ENCODE measurements at regions not wholly inside any gene's neighbourhood (a gene's known extent, or its start where the extent isn't known, plus 50 kb on each side); places are given as distances from the start of the nearest gene placed in this dataset.

DNA sequence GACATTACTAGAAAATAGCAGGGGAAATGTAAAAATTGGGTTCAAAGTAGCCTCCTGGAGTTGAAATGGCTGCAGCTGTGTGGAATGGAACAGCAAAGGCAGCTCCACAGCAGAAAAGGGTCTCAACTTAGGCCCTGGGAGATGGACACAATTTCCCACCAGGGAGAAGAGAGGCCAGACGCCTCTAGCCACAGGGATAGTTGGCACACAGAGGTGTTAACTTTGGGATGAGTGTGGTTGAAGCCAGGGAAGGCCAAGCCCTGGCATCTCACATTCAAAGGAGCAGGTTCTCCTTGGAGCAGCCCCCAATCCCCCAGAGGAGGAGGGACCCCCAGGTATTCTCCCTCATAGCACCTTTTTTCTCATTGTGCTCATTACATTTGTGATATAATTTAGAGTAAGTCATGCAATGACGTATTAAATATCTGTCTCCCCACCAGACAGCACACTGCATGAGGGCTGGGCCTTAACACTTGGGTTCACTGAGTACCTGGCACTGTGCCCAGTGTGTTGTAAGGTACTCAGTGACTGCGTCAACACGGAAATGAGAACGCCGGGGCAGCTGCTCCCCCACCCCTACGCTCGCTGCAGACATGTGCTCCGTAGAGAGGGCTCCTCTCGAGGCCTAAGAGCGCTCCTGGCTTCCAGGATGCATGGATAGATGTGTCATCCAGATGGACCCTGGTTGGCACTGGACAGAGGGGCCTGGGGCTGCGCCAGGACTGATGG lies 76.0 kb upstream of the CD93 start:
- intact Hi-C loops (cut with micrococcal nuclease) (no loop called here), in situ Hi-C loops (cut with MboI) (no loop called here)
- Histone ChIP-seq H3K27ac (ENCODE audit: extremely low read depth, low read depth, low read length) (peak overlapping the region; percentile 43), H3K4me2 (ENCODE audit: insufficient read depth, low read length) (no peak overlapping the region), H2AFZ (ENCODE audit: low read depth, low read length) (peak overlapping the region; percentile 92), H3K4me1 (replicated peaks in 1 of 2; ENCODE audit: control insufficient read depth in 2 of 2, insufficient read depth in 2 of 2, low read length in 2 of 2) (peaks cover 32 to 46% of the 10 kb centered on the region in 2 experiments), H3K9me1 (ENCODE audit: control insufficient read depth, insufficient read depth, low read length) (no peaks in the 10 kb centered on the region), H3K9me3 (replicated peaks; ENCODE audit: control insufficient read depth, insufficient read depth, low read depth, low read length) (no peaks in the 10 kb centered on the region), H3K9ac (ENCODE audit: insufficient read depth in 1 of 2, low read depth in 2 of 2, low read length in 2 of 2) (peak overlapping the region in 1 of 2 experiments; percentile 69; a peak in 1 of 4 replicates), H4K20me1 (replicated peaks; ENCODE audit: control insufficient read depth, insufficient read depth, low read length) (no peaks in the 10 kb centered on the region), H3K79me2 (ENCODE audit: control insufficient read depth, insufficient read depth, low read length) (no peaks in the 10 kb centered on the region), H3K4me3 (no peak overlapping the region), H3K36me3 (ENCODE audit: control insufficient read depth, insufficient read depth, low read length) (no peaks in the 10 kb centered on the region), H3K27me3 (ENCODE audit: control insufficient read depth in 2 of 2, insufficient read depth in 2 of 2, low read length in 2 of 2) (no peaks in the 10 kb centered on the region)
- DNase-seq (ENCODE audit: extremely low read depth in 1 of 4, low spot score in 3 of 4), result no peak
- ChIA-PET CTCF (ENCODE audit: low intra/inter-chr PET ratio) (no interaction called here), POLR2A (interaction anchor here (0.8 to 1.0 kb wide), 3 partner anchors 9 to 30 kb away, joined by 3 to 6 read pairs (median 4); no protein-coding TSS in a partner anchor)
- ATAC-seq, result no peak
- no peak for FAIRE-seq
- no TSS peak for BruUV-seq (replicated peaks)
- WGBS (ENCODE audit: insufficient coverage, low coverage, missing lambda C conversion rate), result 41% methylated on average over 6 of the region's 12 CpGs
- TF ChIP-seq ZBTB17 (CRISPR knock-in tag; IDR thresholded peaks at IDR 0.05) (no peak), NFIX (CRISPR knock-in tag; IDR thresholded peaks at IDR 0.05; ENCODE audit: low read depth) (0 out of 2 replicates have a peak, but pooled peaks have one; percentile 37), ZNF644 (tag; IDR thresholded peaks at IDR 0.05; ENCODE audit: low read depth) (0 out of 2 replicates have a peak, but pooled peaks have one; percentile 21), L3MBTL2 (IDR thresholded peaks at IDR 0.05) (peak; percentile 77), NFIC (IDR thresholded peaks at IDR 0.05) (peak; percentile 91)
- TF ChIP-seq, protein P1, sequence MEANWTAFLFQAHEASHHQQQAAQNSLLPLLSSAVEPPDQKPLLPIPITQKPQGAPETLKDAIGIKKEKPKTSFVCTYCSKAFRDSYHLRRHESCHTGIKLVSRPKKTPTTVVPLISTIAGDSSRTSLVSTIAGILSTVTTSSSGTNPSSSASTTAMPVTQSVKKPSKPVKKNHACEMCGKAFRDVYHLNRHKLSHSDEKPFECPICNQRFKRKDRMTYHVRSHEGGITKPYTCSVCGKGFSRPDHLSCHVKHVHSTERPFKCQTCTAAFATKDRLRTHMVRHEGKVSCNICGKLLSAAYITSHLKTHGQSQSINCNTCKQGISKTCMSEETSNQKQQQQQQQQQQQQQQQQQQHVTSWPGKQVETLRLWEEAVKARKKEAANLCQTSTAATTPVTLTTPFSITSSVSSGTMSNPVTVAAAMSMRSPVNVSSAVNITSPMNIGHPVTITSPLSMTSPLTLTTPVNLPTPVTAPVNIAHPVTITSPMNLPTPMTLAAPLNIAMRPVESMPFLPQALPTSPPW (CRISPR knock-in tag; IDR thresholded peaks at IDR 0.05), result peak; percentile 4; the same call in 1 of the 2 replicates
- TF ChIP-seq, protein P2, sequence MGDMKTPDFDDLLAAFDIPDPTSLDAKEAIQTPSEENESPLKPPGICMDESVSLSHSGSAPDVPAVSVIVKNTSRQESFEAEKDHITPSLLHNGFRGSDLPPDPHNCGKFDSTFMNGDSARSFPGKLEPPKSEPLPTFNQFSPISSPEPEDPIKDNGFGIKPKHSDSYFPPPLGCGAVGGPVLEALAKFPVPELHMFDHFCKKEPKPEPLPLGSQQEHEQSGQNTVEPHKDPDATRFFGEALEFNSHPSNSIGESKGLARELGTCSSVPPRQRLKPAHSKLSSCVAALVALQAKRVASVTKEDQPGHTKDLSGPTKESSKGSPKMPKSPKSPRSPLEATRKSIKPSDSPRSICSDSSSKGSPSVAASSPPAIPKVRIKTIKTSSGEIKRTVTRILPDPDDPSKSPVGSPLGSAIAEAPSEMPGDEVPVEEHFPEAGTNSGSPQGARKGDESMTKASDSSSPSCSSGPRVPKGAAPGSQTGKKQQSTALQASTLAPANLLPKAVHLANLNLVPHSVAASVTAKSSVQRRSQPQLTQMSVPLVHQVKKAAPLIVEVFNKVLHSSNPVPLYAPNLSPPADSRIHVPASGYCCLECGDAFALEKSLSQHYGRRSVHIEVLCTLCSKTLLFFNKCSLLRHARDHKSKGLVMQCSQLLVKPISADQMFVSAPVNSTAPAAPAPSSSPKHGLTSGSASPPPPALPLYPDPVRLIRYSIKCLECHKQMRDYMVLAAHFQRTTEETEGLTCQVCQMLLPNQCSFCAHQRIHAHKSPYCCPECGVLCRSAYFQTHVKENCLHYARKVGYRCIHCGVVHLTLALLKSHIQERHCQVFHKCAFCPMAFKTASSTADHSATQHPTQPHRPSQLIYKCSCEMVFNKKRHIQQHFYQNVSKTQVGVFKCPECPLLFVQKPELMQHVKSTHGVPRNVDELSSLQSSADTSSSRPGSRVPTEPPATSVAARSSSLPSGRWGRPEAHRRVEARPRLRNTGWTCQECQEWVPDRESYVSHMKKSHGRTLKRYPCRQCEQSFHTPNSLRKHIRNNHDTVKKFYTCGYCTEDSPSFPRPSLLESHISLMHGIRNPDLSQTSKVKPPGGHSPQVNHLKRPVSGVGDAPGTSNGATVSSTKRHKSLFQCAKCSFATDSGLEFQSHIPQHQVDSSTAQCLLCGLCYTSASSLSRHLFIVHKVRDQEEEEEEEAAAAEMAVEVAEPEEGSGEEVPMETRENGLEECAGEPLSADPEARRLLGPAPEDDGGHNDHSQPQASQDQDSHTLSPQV (IDR thresholded peaks at IDR 0.05), result peak; percentile 64
- TF ChIP-seq, protein P3, sequence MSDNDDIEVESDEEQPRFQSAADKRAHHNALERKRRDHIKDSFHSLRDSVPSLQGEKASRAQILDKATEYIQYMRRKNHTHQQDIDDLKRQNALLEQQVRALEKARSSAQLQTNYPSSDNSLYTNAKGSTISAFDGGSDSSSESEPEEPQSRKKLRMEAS (CRISPR knock-in tag; IDR thresholded peaks at IDR 0.05), result 0 out of 2 replicates have a peak, but pooled peaks have one; percentile 22
